ENCODE measurements at regions not wholly inside any gene's neighbourhood (a gene's known extent, or its start where the extent isn't known, plus 50 kb on each side); places are given as distances from the start of the nearest gene placed in this dataset.

DNA sequence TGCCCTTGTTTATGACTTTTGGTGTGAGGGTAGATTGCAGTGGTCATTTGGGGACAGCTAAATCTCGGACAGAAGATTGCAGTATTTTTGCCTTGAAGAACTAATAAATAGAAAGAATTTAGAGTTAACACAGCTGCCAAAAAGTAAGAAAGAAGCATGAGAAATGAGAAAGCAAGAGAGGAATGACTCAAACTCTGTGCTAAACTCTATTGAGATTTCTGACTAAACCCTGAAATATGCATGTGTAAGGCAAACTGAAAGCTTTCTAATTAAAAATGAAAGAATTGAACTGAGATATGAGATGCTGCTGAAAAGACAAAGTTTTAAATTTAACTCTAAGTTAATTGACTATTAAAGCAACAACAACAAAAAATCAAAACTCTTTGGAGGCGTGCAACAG, 791.3 kb downstream of the RAB28 start:
- no peaks in the 10 kb centered on the region for H3K4me1 Mint-ChIP-seq (ENCODE audit: low read depth in 2 of 2)

DNA sequence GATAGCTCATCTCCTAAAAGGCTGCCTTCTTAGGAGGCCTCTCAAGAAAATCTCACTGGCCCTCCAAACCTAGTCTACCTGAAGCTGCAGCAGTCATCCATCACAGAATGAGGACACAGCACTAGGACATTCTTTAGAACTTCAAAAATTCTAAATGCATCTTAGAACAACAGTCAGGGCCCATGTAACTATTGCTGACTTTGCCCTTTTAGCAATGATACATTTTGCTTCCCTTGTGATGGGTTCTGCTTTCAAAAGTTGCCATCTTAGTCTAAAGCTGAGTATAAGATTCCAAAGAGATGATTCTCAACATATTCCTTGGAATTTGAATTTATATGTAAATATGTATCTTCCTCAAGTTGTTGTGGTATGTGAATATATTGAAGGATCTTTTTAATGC, 793.0 kb downstream of the RAB28 start:
- Mint-ChIP-seq H3K27ac (no peak overlapping the region), H3K4me1 (ENCODE audit: low read depth in 2 of 2) (no peaks in the 10 kb centered on the region), H3K36me3 (no peaks in the 10 kb centered on the region), H3K27me3 (no peaks in the 10 kb centered on the region), H3K4me3 (no peak overlapping the region), H3K9me3 (no peaks in the 10 kb centered on the region)
- DNase-seq (ENCODE audit: low spot score) (no peak), ATAC-seq (no peak)

More for the DNA sequence above, 791.3 kb downstream of the RAB28 start:
- Mint-ChIP-seq H3K9me3 (no peaks in the 10 kb centered on the region), H3K36me3 (no peaks in the 10 kb centered on the region), H3K27ac (no peak overlapping the region), H3K4me3 (no peak overlapping the region), H3K27me3 (no peaks in the 10 kb centered on the region)
- ATAC-seq (no peak), DNase-seq (ENCODE audit: low spot score) (no peak)

DNA sequence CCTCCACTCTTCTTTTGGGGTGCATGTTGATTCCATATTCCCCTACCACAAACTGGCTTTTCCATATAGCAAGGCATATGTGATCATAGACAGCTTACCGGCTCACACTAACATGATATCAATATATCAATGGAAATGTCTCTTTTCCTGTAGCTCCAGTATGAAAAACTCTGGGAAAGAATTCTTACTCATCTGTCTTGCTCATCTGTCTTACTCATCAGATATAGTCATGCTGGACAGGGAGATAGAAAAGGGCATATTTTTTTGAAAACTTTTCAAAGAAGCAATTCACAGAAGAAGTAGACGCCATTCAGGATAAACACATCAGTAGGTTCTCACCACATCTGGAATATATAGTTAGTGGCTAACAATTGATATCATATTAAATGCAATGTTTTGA, 794.7 kb downstream of the RAB28 start:
- no peaks in the 10 kb centered on the region for H3K36me3 Mint-ChIP-seq

DNA sequence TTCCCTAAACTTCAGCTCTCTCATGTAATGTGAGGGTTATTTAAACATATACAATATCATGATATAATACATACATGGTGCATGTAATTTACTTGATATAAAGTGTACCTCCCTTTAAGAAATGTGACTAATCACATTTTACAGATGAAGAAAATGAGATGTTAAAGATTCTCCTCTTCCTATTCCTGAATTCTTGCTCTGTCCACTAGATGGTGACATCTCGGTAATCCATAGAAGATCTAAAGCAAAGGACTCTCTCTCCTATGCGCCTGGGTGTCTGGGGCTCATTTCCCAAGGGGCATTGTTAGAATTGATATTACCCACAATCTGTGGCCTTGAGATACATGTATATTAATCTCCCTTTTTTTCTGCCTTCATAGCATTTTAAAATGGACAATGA, 804.9 kb downstream of the RAB28 start:
- ATAC-seq: no peak
- H3K9me3 Mint-ChIP-seq: peaks cover 12% of the 10 kb centered on the region

More for the DNA sequence above, 794.7 kb downstream of the RAB28 start:
- DNase-seq (ENCODE audit: low spot score) (no peak), ATAC-seq (no peak)
- Mint-ChIP-seq H3K27me3 (no peaks in the 10 kb centered on the region), H3K4me3 (no peak overlapping the region), H3K9me3 (no peaks in the 10 kb centered on the region), H3K27ac (no peak overlapping the region), H3K4me1 (ENCODE audit: low read depth in 2 of 2) (no peaks in the 10 kb centered on the region)

DNA sequence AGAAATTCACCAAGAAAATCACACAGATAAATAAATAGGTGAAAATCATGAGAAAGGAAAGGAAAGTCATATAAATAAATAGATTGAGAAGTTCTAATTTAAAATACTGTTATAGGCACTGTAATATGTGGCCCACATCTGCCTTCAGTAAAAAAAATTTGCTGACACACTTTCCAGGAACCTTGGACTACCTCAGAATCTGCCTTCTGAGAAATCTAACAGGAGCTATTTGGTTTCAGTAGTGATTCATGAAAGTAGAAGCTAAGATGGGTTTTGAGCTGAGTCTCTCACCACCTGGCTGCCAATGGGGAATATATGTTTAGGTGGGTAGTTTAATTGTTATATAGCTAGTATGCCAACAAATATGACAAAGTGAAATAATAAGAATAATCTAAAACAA, 810.0 kb downstream of the RAB28 start:
- Mint-ChIP-seq H3K27me3 (no peaks in the 10 kb centered on the region), H3K27ac (no peak overlapping the region), H3K4me1 (ENCODE audit: low read depth in 2 of 2) (no peaks in the 10 kb centered on the region), H3K9me3 (peaks cover 14% of the 10 kb centered on the region), H3K36me3 (no peaks in the 10 kb centered on the region), H3K4me3 (no peak overlapping the region)
- DNase-seq (ENCODE audit: low spot score) (no peak), ATAC-seq (no peak)

More for the DNA sequence above, 804.9 kb downstream of the RAB28 start:
- DNase-seq (ENCODE audit: low spot score): no peak
- Mint-ChIP-seq H3K4me1 (ENCODE audit: low read depth in 2 of 2) (no peaks in the 10 kb centered on the region), H3K4me3 (no peak overlapping the region), H3K27ac (no peak overlapping the region), H3K36me3 (no peaks in the 10 kb centered on the region), H3K27me3 (no peaks in the 10 kb centered on the region)

DNA sequence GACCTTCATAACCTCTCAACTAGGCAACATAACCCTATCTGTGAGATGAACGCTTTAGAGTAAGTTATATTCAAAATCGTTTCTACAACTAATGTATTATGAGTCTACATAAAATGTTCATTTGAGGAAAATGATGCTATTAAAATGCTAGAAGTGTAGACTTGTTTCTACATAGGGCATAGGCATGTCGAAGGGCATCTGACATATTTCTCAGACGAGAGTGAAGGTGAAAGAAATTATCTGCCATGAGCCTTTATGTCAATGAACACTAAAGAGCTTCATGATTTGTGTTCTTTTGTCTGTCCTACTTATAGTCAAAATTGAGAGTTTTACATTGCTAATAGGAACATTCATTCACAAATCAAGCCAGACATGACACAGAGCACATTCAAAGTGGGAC, 811.8 kb downstream of the RAB28 start:
- DNase-seq (ENCODE audit: low spot score): no peak
- no peak for ATAC-seq
- Mint-ChIP-seq H3K4me1 (ENCODE audit: low read depth in 2 of 2) (no peaks in the 10 kb centered on the region), H3K4me3 (no peak overlapping the region), H3K27ac (no peak overlapping the region), H3K9me3 (peaks cover 16% of the 10 kb centered on the region), H3K36me3 (no peaks in the 10 kb centered on the region), H3K27me3 (no peaks in the 10 kb centered on the region)

DNA sequence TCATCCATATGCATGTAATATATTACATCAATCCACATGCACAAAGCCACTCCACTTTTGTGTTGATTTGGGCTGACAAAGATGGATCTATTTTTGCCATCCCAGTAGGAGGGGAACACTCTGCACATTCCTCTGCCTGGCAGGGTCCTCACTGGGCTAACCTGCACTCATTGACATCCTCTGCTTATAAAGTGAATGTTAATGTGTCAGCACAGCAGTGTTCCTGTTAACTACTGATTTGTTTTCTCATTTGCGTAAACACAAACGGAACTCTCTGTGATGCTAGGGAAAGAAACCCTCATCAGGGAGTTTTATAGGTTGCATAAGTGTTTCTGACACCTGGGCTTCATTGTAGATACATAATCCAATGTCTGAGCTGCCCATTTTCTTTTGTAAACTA, 826.0 kb downstream of the RAB28 start:
- Mint-ChIP-seq H3K27ac (no peak overlapping the region), H3K4me3 (no peak overlapping the region), H3K4me1 (ENCODE audit: low read depth in 2 of 2) (no peaks in the 10 kb centered on the region), H3K36me3 (no peaks in the 10 kb centered on the region), H3K27me3 (no peaks in the 10 kb centered on the region), H3K9me3 (peaks cover 7% of the 10 kb centered on the region)
- DNase-seq (ENCODE audit: low spot score) (no peak), ATAC-seq (no peak)

DNA sequence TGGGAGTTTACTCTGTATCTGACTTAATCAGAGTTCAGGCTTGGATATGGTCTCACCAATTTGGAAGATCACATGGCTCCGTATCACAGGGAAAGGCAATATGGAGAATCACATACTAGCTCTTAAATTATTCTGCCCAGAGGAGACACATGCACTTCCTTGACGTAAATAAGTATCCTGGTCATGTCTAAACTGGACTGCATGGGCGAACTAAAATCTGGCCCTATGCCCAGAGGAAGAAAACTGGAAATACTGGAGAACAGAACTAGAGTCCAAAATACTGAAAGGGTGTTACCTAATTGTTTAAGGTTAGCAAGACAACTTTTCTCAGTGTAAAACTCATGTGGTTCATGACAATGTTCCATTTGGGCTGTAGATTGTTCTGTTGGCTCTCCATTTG, 832.3 kb downstream of the RAB28 start:
- no peaks in the 10 kb centered on the region for H3K36me3 Mint-ChIP-seq
- ATAC-seq: no peak
- H3K27me3 Mint-ChIP-seq: no peaks in the 10 kb centered on the region
- H3K4me3 Mint-ChIP-seq: no peak overlapping the region
- no peak for DNase-seq (ENCODE audit: low spot score)
- H3K27ac Mint-ChIP-seq: no peak overlapping the region
- H3K9me3 Mint-ChIP-seq: peaks cover 6% of the 10 kb centered on the region
- no peaks in the 10 kb centered on the region for H3K4me1 Mint-ChIP-seq (ENCODE audit: low read depth in 2 of 2)

DNA sequence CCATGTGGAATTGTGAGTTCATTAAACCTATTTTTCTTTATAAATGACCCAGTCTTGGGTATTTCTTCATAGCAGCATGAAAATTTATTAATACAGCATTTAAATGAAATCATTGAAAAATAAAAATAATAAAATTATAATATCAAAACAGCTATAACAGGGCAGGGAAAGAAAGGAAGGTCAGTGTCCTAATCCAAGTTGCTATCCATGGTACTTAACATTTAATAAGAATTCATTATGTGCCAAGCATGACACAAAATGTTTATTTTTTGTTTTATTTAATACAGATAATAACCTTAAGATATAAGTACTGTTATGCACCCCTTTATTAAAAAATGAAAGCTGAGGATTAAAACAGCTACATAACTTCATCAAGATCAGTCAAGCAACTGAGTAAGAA, 838.4 kb downstream of the RAB28 start:
- no peaks in the 10 kb centered on the region for H3K27me3 Mint-ChIP-seq
- H3K27ac Mint-ChIP-seq: no peak overlapping the region
- peaks cover 3% of the 10 kb centered on the region for H3K9me3 Mint-ChIP-seq
- H3K4me3 Mint-ChIP-seq: no peak overlapping the region
- H3K4me1 Mint-ChIP-seq (ENCODE audit: low read depth in 2 of 2): no peaks in the 10 kb centered on the region
- no peaks in the 10 kb centered on the region for H3K36me3 Mint-ChIP-seq
- ATAC-seq: no peak
- no peak for DNase-seq (ENCODE audit: low spot score)

DNA sequence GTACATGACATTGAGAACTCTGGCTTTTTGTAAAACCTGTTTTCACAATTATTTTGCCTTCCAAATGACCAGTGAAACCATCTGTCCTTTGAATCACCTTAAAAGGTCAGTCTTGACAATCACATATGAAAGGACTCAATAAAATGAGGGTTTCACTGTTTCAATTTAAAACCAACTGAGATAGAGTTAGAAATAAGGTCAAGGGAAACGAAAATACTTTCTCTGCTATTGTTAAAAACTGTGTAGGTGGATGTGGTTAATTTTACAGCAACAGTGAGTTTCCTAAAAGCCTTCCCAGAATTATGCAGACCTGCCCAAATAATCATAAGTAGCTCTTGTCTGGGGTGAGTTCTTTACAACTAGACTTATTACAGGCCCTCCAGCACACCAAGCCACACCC, 839.9 kb downstream of the RAB28 start:
- H3K4me3 Mint-ChIP-seq: no peak overlapping the region
- ATAC-seq (no peak), DNase-seq (ENCODE audit: low spot score) (no peak)
- H3K36me3 Mint-ChIP-seq: no peaks in the 10 kb centered on the region
- H3K27ac Mint-ChIP-seq: no peak overlapping the region
- no peaks in the 10 kb centered on the region for H3K27me3 Mint-ChIP-seq
- peaks cover 3% of the 10 kb centered on the region for H3K9me3 Mint-ChIP-seq
- H3K4me1 Mint-ChIP-seq (ENCODE audit: low read depth in 2 of 2): no peaks in the 10 kb centered on the region

DNA sequence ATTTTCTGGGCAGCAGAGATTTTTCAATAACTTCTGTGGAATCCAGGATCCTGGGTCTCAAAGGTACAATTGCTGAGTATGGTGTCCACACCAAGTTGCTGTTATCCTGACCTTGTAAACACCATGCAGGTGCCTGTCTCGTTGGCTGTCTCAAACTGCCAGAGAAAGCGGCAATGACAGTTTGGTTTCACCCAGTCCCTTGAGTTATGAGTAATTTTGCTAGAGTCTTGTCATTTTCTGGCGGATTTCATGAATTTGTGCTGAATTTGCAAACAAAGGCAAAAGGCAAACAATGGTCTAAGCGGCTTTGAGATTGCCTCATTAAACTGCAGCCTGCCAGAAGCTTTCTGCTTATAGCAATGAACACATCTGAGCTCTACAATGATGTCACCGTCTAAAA, 847.9 kb downstream of the RAB28 start:
- H3K27me3 Mint-ChIP-seq: peaks cover 0 to 2% of the 10 kb centered on the region in 2 donors
- no peak overlapping the region for H3K27ac Mint-ChIP-seq
- ATAC-seq: no peak
- peaks cover 3% of the 10 kb centered on the region for H3K9me3 Mint-ChIP-seq
- no peaks in the 10 kb centered on the region for H3K4me1 Mint-ChIP-seq (ENCODE audit: low read depth in 2 of 2)
- H3K36me3 Mint-ChIP-seq: no peaks in the 10 kb centered on the region
- DNase-seq (ENCODE audit: low spot score): no peak
- no peak overlapping the region for H3K4me3 Mint-ChIP-seq

DNA sequence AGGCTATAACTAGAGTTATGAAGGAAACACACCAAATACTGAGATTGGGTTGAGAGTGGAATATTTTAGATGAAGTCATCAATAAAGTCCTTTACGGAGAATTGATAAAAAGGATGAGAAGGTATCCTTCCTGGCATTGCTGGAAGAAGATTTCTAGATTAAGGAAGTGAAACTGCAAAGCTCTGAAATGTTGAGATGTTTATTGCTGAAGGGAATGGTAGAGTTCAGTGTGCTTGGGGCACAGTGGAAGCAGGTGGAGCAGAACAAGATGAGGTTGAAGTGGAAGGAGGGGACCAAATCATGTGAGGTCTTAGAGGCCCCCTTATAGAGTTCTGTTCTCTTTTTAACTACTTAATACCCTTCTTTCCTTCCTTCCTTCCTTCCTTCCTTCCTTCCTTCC, 848.5 kb downstream of the RAB28 start:
- DNase-seq (ENCODE audit: low spot score) (no peak), ATAC-seq (no peak)
- Mint-ChIP-seq H3K27me3 (peaks cover 0 to 2% of the 10 kb centered on the region in 2 donors), H3K4me3 (no peak overlapping the region), H3K27ac (no peak overlapping the region), H3K4me1 (ENCODE audit: low read depth in 2 of 2) (no peaks in the 10 kb centered on the region), H3K9me3 (peaks cover 3% of the 10 kb centered on the region), H3K36me3 (no peaks in the 10 kb centered on the region)

DNA sequence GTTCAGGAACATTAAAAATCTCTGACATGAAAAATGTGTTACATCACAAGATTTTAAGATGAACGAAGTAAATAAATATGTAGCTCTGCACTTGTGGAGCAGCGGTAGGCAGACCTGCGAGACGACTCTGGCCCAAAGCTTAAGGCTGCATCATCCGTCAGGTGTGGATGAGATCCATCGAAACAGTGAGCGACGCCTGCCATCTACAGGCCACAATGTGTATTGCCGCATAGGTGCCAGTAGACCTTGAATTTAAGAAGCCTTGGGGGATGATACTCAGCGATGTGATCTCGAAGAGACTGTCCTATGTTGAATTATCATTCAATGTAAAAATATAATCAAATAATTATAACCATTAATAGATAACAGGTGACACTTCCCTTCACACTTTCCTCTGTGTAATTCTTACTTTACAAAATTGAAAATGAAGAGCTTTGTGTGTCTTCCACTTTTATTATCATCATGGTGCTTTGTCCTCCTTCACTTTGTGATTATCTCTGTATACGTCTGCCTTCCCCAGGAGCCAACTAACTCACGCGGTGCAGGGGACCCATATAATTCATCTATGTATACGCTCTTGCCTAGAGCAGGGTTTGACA, 851.0 kb downstream of the RAB28 start:
- no peaks in the 10 kb centered on the region for H3K36me3 Mint-ChIP-seq
- no peak overlapping the region for H3K27ac Mint-ChIP-seq
- H3K9me3 Mint-ChIP-seq: peaks cover 3% of the 10 kb centered on the region
- DNase-seq (ENCODE audit: low spot score) (peak; percentile 62), ATAC-seq (peak; percentile 60 to 72)
- no peaks in the 10 kb centered on the region for H3K4me1 Mint-ChIP-seq (ENCODE audit: low read depth in 2 of 2)
- no peak overlapping the region for H3K4me3 Mint-ChIP-seq
- H3K27me3 Mint-ChIP-seq: peaks cover 0 to 2% of the 10 kb centered on the region in 2 donors

DNA sequence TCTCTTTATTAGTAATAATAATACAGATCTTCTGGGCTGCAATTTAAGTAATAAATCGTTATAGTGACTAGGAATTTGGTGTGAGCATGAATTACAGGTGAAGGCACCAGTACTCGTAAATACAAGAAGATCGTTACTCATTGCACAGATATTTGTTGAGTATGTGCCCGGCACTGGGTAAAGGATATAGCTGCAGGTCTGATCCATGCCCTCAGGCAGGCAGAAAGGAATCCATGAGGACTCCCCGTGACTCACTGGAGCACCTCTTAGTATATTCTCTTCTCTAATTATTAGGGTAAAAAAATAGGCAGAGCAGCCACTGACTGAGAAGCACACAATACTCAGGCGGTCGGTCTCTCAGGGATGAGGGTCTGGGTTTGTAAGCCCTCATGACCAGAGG, 868.3 kb downstream of the RAB28 start:
- no peak for ATAC-seq
- Mint-ChIP-seq H3K4me1 (ENCODE audit: low read depth in 2 of 2) (no peaks in the 10 kb centered on the region), H3K27ac (no peak overlapping the region), H3K9me3 (peaks cover 9% of the 10 kb centered on the region), H3K36me3 (no peaks in the 10 kb centered on the region), H3K4me3 (no peak overlapping the region), H3K27me3 (no peaks in the 10 kb centered on the region)
- no peak for DNase-seq (ENCODE audit: low spot score)

DNA sequence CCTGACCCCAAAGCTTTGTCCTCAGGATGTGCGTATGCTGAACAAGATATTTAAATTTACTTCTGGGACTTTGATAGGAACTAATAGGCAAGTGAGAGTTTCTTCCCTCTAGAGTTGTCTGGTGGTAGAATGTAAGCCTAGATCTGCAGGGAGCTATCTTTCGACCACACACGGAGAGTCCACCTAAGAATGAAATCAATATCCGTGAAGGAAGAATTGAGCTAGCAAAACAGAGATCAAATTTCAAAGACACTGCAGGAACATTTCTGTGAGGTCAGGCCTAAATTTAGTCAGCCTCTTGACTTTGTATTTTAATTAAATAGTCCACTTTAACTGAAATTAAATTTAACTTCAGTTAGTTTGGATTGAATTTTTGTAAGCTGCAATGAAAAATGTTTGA, 871.3 kb downstream of the RAB28 start:
- H3K27ac Mint-ChIP-seq: no peak overlapping the region
- DNase-seq (ENCODE audit: low spot score) (no peak), ATAC-seq (no peak)
- H3K9me3 Mint-ChIP-seq: peaks cover 9% of the 10 kb centered on the region
- H3K27me3 Mint-ChIP-seq: no peaks in the 10 kb centered on the region
- no peaks in the 10 kb centered on the region for H3K36me3 Mint-ChIP-seq
- no peak overlapping the region for H3K4me3 Mint-ChIP-seq
- H3K4me1 Mint-ChIP-seq (ENCODE audit: low read depth in 2 of 2): no peaks in the 10 kb centered on the region
